Activated CD8-positive, alpha-beta memory T cell treated with anti-CD3 and anti-CD28 coated beads, Interleukin-2, amount 10 ng/mL, durations not matched to agents 7 days and 5 days (primary cell): ENCODE measurements at regions not wholly inside any gene's neighbourhood (a gene's known extent, or its start where the extent isn't known, plus 50 kb on each side); places are given as distances from the start of the nearest gene placed in this dataset.

Experiments used
- ATAC-seq: fragments of 150-1000 bp; cut with Tn5 transposase; one replicate; pipeline ENCODE4 v1.10.0; 2021; ENCODE audit warnings: moderate library complexity
- CTCF ChIA-PET: fragments of 350-600 bp; sonication (Branson Sonifier 250); formaldehyde crosslinking; loops from one replicate; lab custom pipeline; 2021; ENCODE audit warnings: antibody characterized with exemption; lab: Charles Lee
- DNase-seq: peaks from one replicate; pipeline ENCODE4 v3.0.0-alpha.2; 2020
- H3K27ac Mint-ChIP-seq: one replicate; pipeline ENCODE4 v1.8.0; 2021; ENCODE audit warnings: mild to moderate bottlenecking, mixed read lengths
- H3K27me3 Mint-ChIP-seq: one replicate; pipeline ENCODE4 v1.8.0; 2021; ENCODE audit warnings: mixed read lengths
- H3K36me3 Mint-ChIP-seq: one replicate; pipeline ENCODE4 v1.8.0; 2021; ENCODE audit warnings: mild to moderate bottlenecking, mixed read lengths
- H3K4me1 Mint-ChIP-seq: one replicate; pipeline ENCODE4 v1.8.0; 2021; ENCODE audit warnings: mixed read lengths
- H3K4me3 Mint-ChIP-seq: one replicate; pipeline ENCODE4 v1.8.0; 2021; ENCODE audit warnings: mild to moderate bottlenecking, moderate library complexity, mixed read lengths
- H3K9me3 Mint-ChIP-seq: one replicate; pipeline ENCODE4 v1.8.0; 2022; ENCODE audit warnings: low read depth, mixed read lengths

DNA sequence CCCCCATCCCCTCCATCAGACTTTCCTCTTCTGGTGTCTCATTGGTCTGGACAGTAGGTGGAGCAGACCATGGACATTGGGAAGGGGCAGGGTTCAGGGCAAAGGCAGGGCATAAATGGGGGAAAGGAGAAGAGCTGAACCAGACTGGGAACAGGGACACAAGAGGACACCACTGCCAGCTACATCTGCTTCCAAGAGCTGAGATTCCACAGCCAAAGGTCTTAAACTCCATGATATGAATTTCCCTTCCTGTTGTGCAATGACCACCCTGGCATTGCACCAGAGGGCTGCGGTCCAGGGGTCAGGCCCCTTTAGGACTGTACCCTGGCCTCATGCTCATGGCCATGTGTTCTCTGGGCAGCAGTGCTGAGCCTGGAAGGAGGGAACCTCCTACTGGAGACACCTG is 137.9 kb downstream of the MAFB start:
- ATAC-seq (no peak), DNase-seq (no peak)
- H3K4me1 Mint-ChIP-seq: no peaks in the 10 kb centered on the region
- H3K27me3 Mint-ChIP-seq: peaks cover 5% of the 10 kb centered on the region
- H3K9me3 Mint-ChIP-seq: no peaks in the 10 kb centered on the region
- no peaks in the 10 kb centered on the region for H3K36me3 Mint-ChIP-seq
- H3K4me3 Mint-ChIP-seq: no peak overlapping the region
- H3K27ac Mint-ChIP-seq: no peak overlapping the region
- CTCF ChIA-PET: no interaction called here

DNA sequence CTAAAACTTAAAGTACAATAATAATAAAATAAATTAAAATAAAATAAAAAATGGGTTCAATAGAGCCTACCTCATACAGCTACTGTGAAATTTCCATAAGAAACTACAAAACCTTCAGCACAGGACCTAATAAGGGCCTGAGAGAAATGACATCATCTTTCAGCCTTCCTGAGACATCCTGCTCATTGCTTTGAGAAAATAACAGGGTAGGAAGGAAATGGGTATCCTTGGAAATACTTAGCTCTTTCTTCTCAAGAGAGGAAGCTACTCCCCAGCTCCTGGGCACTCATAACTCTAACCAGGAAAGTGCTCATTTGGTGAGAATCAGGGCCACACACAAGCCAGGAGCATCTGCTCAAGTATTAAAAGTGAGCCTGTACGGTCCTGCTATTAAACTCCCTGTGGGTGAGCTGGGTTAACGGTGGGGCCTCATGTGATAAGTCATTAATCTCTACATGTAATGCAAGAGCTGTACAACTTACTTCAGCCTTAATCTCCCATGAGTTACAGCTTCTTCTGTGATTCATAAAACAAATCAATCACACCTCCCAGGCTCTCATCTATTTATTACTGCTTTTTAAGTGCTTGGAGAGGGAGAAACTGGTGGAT is 141.4 kb downstream of the MAFB start:
- CTCF ChIA-PET: no interaction called here

DNA sequence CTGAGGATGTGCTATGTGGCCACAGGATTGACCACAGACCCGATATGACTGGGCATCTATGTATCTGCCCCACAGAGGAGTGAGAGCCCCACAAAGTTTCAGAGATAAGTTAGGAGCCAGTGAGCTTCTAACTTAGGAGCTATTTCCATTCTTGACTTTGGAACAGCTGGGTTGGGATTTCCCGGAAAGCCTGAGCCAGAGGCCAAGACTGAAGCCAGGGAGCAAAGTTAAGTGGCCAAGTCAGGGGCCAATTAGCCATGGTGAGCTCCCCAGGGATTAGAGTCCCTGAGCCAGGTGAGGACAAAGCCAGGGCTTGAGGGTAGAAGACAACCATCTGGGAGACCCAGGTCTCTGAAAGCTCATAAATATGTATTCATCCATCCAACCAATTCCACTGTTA is 143.6 kb downstream of the MAFB start:
- Mint-ChIP-seq H3K9me3 (no peaks in the 10 kb centered on the region), H3K36me3 (no peaks in the 10 kb centered on the region), H3K27me3 (no peaks in the 10 kb centered on the region), H3K27ac (no peak overlapping the region), H3K4me1 (no peaks in the 10 kb centered on the region), H3K4me3 (no peak overlapping the region)
- no peak for DNase-seq
- CTCF ChIA-PET: no interaction called here
- no peak for ATAC-seq

More for the DNA sequence above, 141.4 kb downstream of the MAFB start:
- Mint-ChIP-seq H3K27ac (no peak overlapping the region), H3K4me3 (no peak overlapping the region), H3K4me1 (no peaks in the 10 kb centered on the region), H3K27me3 (no peaks in the 10 kb centered on the region), H3K9me3 (no peaks in the 10 kb centered on the region), H3K36me3 (no peaks in the 10 kb centered on the region)
- ATAC-seq (no peak), DNase-seq (no peak)

DNA sequence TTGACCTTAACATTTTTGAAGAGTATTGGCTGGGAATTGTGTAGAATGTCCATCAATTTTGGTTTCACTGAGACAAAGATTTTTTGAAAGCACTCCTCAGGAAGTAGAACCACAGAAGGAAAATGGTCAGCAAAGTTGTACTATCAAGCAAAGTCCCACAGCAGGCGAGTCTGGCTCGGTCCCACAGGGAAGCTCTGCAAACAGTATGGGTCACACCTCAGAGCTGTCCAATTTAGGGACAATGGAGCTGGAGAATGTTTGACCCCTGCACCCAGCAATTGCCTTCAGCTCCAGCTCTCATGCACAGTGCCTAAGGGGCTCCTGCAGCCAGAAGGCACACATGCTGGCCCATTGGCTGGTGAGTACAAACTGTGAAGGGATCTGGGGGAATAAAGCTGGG is 147.0 kb downstream of the MAFB start:
- no peak for DNase-seq
- no peaks in the 10 kb centered on the region for H3K9me3 Mint-ChIP-seq
- no peak overlapping the region for H3K27ac Mint-ChIP-seq
- H3K36me3 Mint-ChIP-seq: no peaks in the 10 kb centered on the region
- CTCF ChIA-PET: no interaction called here
- no peak for ATAC-seq
- H3K27me3 Mint-ChIP-seq: no peaks in the 10 kb centered on the region
- H3K4me3 Mint-ChIP-seq: no peak overlapping the region
- H3K4me1 Mint-ChIP-seq: no peaks in the 10 kb centered on the region

DNA sequence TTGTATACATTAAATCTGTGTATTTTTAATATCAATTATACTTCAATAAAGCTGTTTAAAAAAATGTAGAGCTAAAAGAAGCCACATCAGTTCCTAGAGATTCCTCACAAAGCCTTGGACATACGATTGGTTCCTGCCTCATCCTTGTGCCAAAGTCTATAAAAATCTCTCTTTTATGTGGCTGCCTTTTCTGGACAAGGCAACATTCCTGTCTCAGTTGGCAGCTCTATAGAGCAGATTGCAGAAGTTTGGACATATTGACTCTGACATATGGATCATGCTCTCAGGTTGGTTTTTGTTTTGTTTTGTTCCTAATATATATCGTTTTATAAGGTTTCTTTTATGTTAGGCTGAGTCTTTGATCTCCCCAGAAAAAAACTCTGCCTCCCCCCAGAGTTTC is 148.9 kb downstream of the MAFB start:
- Mint-ChIP-seq H3K27ac (no peak overlapping the region), H3K4me1 (no peaks in the 10 kb centered on the region), H3K27me3 (no peaks in the 10 kb centered on the region), H3K36me3 (no peaks in the 10 kb centered on the region), H3K9me3 (no peaks in the 10 kb centered on the region), H3K4me3 (no peak overlapping the region)
- ATAC-seq (no peak), DNase-seq (no peak)
- CTCF ChIA-PET: no interaction called here

DNA sequence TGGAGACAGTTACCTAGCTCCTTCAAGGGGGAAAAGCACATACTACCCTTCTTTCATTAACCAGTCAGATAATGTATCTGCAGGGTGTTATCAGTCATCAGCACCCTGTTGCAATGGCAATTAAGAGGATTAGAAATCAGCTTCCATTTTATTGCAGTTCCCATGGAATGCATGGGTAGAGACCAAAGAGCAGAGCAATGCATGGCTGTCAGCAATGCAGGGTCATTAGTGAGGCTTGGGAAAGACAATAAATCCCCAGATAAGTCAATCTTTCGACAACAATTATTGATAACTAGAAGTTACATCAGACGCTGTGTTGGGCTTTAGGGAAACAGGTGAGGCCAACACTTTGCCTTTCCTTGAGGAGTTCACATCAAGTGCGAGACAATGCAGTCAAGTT is 150.9 kb downstream of the MAFB start:
- DNase-seq: no peak
- no peak for ATAC-seq
- CTCF ChIA-PET: no interaction called here
- H3K4me3 Mint-ChIP-seq: no peak overlapping the region
- H3K27me3 Mint-ChIP-seq: no peaks in the 10 kb centered on the region
- H3K36me3 Mint-ChIP-seq: no peaks in the 10 kb centered on the region
- no peak overlapping the region for H3K27ac Mint-ChIP-seq
- H3K4me1 Mint-ChIP-seq: no peaks in the 10 kb centered on the region
- H3K9me3 Mint-ChIP-seq: peaks cover 2% of the 10 kb centered on the region

DNA sequence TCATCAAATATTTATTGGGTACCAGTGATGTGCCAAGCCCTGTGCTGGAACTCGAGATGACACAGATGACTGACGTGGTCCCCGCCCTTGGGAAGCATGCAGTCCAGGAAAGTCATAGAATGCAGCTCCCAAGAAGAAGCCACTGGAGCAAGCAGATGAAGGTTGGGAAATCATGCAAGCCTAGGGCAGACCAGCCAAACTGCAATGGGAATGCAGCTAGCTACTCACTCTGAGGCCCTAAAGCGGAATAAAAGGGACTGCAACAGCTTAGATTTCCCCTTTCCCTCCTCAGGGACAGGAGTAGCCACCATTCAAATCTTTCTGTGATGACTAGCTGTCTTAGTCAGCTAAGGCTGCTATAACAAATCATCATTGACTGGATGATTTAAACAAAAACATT is 152.2 kb downstream of the MAFB start:
- no peaks in the 10 kb centered on the region for H3K27me3 Mint-ChIP-seq
- no peaks in the 10 kb centered on the region for H3K36me3 Mint-ChIP-seq
- no peak overlapping the region for H3K4me3 Mint-ChIP-seq
- ATAC-seq (no peak), DNase-seq (no peak)
- no peaks in the 10 kb centered on the region for H3K4me1 Mint-ChIP-seq
- H3K9me3 Mint-ChIP-seq: peaks cover 5% of the 10 kb centered on the region
- H3K27ac Mint-ChIP-seq: no peak overlapping the region
- CTCF ChIA-PET: no interaction called here

DNA sequence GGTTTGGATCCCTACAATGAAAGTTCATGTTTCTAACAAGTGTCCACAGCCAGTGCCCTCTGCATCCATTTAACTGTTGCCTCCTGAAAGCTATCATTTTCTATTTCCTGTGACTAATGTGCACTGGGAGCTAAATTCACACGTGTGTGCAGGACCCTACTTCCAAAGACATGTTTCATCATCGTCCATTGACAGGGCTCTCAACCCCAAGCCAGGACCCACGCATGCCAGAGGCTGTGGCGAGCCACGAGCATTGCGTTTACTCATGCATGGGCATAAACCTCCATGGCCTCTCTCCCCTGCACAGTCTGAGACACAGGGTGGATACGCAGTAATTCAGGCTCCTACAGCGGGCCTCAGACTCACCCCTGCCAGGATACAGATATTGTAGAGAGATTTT is 153.2 kb downstream of the MAFB start:
- no peaks in the 10 kb centered on the region for H3K4me1 Mint-ChIP-seq
- no peak for DNase-seq
- H3K27ac Mint-ChIP-seq: no peak overlapping the region
- H3K9me3 Mint-ChIP-seq: peaks cover 9% of the 10 kb centered on the region
- no peak for ATAC-seq
- no peaks in the 10 kb centered on the region for H3K36me3 Mint-ChIP-seq
- H3K4me3 Mint-ChIP-seq: no peak overlapping the region
- CTCF ChIA-PET: no interaction called here
- no peaks in the 10 kb centered on the region for H3K27me3 Mint-ChIP-seq

DNA sequence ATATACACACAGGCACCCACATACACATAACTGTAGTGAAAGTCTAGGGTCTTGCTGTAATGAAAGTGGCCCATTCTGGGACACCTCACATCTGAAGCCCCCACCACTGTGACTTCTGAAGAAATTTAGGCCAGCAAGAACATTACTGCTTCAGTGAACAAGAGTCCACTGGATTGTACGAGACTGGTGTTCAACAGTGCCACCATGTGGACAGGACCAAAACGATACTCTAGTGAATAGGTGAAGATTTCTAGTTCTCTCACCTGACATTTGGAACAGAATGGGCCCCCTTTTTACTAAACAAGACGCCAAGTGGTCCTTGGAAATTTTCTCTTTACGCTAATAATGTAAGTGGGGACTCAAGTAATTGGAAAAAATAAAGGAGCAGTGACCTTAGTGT is 156.9 kb downstream of the MAFB start:
- Mint-ChIP-seq H3K27me3 (no peaks in the 10 kb centered on the region), H3K4me1 (no peaks in the 10 kb centered on the region), H3K9me3 (peaks cover 11% of the 10 kb centered on the region), H3K36me3 (no peaks in the 10 kb centered on the region), H3K27ac (no peak overlapping the region), H3K4me3 (no peak overlapping the region)
- DNase-seq (no peak), ATAC-seq (no peak)
- CTCF ChIA-PET: no interaction called here

DNA sequence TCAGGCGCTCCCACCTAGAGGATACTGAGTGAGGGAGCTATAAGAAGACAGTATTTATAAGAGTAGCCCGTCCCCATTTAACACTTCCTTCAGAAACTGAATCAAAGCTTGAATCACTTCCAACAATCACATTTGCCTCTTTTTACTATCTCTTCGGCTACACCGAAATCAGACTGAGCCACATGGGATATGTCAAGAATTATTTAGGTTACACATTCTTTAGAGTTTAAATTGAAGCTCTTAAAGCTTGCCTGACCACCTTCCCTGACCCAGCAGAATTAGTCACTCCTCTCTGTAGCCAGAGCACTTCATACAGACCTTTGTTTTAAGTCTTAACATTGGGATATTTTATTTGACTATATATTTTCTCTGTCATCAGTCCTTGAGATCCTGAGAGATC is 163.7 kb downstream of the MAFB start:
- no peak overlapping the region for H3K4me3 Mint-ChIP-seq
- no peaks in the 10 kb centered on the region for H3K36me3 Mint-ChIP-seq
- H3K9me3 Mint-ChIP-seq: no peaks in the 10 kb centered on the region
- ATAC-seq (no peak), DNase-seq (no peak)
- no peaks in the 10 kb centered on the region for H3K4me1 Mint-ChIP-seq
- no peaks in the 10 kb centered on the region for H3K27me3 Mint-ChIP-seq
- H3K27ac Mint-ChIP-seq: no peak overlapping the region
- CTCF ChIA-PET: no interaction called here

DNA sequence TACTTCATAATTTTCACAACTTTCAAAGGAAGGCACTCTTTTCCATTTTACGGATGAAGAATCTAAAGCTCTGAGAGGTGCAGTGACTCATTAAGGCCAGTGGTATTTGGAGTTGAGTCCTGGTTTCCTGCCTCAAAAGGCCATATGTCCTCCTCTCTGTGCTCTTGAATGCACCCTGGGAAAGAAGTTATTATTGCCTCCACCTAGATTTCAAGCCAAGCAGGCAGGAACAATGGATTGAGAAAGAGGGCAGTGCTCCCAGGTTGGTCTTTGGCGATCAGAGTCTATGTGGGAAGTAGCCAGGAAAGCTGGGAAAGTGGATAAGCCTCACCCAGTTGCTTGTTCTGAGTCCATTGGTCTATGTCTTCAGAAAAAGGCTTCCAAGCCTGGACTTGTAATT is 165.0 kb downstream of the MAFB start:
- no peaks in the 10 kb centered on the region for H3K9me3 Mint-ChIP-seq
- no peaks in the 10 kb centered on the region for H3K4me1 Mint-ChIP-seq
- CTCF ChIA-PET: no interaction called here
- no peak overlapping the region for H3K4me3 Mint-ChIP-seq
- no peaks in the 10 kb centered on the region for H3K36me3 Mint-ChIP-seq
- no peak overlapping the region for H3K27ac Mint-ChIP-seq
- no peak for ATAC-seq
- H3K27me3 Mint-ChIP-seq: no peaks in the 10 kb centered on the region
- no peak for DNase-seq

DNA sequence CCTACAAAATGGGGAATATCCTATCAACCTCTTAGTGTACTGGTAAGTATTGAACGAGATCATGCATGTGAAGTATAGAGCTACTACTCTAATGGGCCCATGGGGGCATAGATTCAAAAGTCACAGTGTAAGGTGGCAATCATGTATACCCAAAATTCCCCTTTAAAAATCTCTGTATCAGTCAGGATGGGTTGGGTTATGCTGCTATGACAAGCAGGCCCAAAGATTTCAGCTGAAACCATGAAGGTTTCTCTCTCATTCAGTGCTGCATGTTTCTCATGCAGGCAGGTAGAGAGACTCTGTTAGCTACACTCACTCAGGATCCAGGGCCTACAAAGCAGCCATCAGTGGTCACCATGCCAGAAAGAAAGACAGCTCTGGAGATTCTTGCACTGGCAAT is 166.6 kb downstream of the MAFB start:
- Mint-ChIP-seq H3K36me3 (no peaks in the 10 kb centered on the region), H3K9me3 (no peaks in the 10 kb centered on the region), H3K27me3 (no peaks in the 10 kb centered on the region), H3K4me1 (no peaks in the 10 kb centered on the region), H3K4me3 (no peak overlapping the region), H3K27ac (no peak overlapping the region)
- no peak for ATAC-seq
- DNase-seq: no peak
- CTCF ChIA-PET: interaction anchor here (0.6 kb wide), 1 partner anchor 45 kb away, joined by 3 read pairs; no protein-coding TSS in a partner anchor

DNA sequence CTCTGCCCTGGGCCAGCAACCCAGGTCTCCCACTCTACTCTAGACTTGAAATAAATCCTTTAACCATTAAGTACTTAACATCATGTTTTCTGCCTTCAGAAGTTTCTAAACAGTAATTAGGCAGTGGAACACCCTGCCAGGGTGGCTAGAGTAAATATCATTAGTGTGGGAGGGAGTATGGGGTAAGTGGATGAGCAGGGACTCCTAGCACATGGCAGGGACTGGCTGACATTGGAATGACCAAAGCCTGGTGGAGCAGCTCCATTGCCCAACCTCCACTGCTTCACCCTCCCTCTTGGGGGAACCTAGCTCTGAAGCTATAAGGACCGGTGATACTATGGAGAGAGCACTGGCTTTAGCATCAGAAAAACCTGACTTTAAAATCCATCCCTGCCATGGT is 167.1 kb downstream of the MAFB start:
- H3K36me3 Mint-ChIP-seq: no peaks in the 10 kb centered on the region
- H3K27me3 Mint-ChIP-seq: no peaks in the 10 kb centered on the region
- no peak overlapping the region for H3K4me3 Mint-ChIP-seq
- ATAC-seq (no peak), DNase-seq (no peak)
- H3K4me1 Mint-ChIP-seq: no peaks in the 10 kb centered on the region
- no peaks in the 10 kb centered on the region for H3K9me3 Mint-ChIP-seq
- CTCF ChIA-PET: interaction anchor here (0.6 kb wide), 1 partner anchor 45 kb away, joined by 3 read pairs; no protein-coding TSS in a partner anchor
- no peak overlapping the region for H3K27ac Mint-ChIP-seq

DNA sequence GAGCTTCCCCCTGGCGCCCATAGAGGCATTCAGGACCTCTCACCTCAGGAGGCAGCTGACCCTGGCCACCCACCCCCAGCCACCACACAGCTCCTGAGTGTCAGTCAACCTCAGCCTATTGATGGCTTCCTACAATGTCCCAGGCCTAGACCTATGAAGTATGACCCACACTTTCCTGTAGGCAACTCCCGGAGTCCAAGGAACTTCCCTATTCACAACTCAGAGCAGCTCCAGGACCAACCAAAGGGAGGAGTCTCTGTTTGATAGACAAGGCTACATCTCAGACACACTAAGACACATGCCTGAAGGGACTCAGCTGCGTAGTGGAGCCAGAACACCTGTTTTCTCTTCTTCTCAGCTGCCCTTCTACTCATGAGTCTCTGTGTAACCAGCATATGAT is 169.1 kb downstream of the MAFB start:
- ATAC-seq (no peak), DNase-seq (no peak)
- Mint-ChIP-seq H3K36me3 (no peaks in the 10 kb centered on the region), H3K4me1 (no peaks in the 10 kb centered on the region), H3K4me3 (no peak overlapping the region), H3K27me3 (no peaks in the 10 kb centered on the region), H3K9me3 (no peaks in the 10 kb centered on the region), H3K27ac (no peak overlapping the region)
- CTCF ChIA-PET: no interaction called here

DNA sequence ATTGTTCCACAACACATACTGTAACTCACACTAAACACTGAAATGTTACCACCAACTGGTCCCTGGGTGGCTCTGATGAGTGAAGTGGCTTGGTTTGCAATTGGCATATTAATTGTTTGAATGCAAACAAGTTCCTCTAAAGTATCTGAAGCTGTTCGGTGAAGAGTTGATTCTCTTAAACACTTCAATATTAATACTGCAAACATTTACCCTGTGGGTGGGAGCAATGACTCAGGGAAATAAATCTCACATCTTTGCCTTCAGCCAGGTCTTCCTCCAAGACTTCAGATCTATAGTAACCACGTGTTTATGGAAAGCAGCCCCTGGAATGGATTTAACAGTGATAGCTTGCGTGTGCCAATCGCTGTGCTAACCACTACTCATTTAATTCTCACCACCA is 176.0 kb downstream of the MAFB start:
- ATAC-seq: no peak
- CTCF ChIA-PET: no interaction called here
- H3K27ac Mint-ChIP-seq: no peak overlapping the region
- no peaks in the 10 kb centered on the region for H3K9me3 Mint-ChIP-seq
- DNase-seq: no peak
- no peaks in the 10 kb centered on the region for H3K27me3 Mint-ChIP-seq
- H3K4me3 Mint-ChIP-seq: no peak overlapping the region
- H3K36me3 Mint-ChIP-seq: no peaks in the 10 kb centered on the region
- H3K4me1 Mint-ChIP-seq: no peaks in the 10 kb centered on the region
